ENCODE measurements at regions not wholly inside any gene's neighbourhood (a gene's known extent, or its start where the extent isn't known, plus 50 kb on each side); places are given as distances from the start of the nearest gene placed in this dataset.

DNA sequence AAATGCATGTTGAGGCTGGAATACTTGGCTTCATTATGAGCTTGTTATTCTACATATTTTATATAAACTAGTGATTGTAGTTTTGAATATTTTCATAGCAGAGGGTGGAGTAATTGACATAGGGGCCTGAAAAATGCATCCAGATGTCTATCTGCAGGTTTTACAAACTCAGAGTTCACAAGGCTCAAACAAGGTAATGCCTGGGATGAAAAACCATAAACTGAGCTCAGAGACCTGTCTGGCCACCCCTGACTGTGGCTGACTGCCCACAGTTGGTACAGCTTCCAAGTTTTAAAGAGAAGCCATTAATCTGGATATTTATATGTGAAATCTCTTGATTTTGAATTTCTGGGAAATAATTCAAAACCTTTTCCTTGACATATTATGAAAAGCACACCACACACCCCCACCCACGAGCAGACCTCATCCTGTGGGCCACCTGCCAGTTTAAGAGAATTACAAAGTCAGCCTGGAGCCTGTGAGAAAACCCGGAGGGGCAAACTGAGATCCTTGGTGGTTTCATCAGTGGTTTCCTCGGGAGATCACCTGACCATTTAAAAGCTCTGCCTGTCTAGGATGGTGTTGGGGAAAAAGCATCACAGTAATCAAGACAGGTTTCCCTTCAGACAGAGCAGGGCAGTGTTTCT, 230.1 kb downstream of the SAMD5 start (continued):
- TF ChIP-seq, protein P1, sequence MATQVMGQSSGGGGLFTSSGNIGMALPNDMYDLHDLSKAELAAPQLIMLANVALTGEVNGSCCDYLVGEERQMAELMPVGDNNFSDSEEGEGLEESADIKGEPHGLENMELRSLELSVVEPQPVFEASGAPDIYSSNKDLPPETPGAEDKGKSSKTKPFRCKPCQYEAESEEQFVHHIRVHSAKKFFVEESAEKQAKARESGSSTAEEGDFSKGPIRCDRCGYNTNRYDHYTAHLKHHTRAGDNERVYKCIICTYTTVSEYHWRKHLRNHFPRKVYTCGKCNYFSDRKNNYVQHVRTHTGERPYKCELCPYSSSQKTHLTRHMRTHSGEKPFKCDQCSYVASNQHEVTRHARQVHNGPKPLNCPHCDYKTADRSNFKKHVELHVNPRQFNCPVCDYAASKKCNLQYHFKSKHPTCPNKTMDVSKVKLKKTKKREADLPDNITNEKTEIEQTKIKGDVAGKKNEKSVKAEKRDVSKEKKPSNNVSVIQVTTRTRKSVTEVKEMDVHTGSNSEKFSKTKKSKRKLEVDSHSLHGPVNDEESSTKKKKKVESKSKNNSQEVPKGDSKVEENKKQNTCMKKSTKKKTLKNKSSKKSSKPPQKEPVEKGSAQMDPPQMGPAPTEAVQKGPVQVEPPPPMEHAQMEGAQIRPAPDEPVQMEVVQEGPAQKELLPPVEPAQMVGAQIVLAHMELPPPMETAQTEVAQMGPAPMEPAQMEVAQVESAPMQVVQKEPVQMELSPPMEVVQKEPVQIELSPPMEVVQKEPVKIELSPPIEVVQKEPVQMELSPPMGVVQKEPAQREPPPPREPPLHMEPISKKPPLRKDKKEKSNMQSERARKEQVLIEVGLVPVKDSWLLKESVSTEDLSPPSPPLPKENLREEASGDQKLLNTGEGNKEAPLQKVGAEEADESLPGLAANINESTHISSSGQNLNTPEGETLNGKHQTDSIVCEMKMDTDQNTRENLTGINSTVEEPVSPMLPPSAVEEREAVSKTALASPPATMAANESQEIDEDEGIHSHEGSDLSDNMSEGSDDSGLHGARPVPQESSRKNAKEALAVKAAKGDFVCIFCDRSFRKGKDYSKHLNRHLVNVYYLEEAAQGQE (IDR thresholded peaks at IDR 0.05; ENCODE audit: low read depth) = no peak
- TF ChIP-seq, protein P2, sequence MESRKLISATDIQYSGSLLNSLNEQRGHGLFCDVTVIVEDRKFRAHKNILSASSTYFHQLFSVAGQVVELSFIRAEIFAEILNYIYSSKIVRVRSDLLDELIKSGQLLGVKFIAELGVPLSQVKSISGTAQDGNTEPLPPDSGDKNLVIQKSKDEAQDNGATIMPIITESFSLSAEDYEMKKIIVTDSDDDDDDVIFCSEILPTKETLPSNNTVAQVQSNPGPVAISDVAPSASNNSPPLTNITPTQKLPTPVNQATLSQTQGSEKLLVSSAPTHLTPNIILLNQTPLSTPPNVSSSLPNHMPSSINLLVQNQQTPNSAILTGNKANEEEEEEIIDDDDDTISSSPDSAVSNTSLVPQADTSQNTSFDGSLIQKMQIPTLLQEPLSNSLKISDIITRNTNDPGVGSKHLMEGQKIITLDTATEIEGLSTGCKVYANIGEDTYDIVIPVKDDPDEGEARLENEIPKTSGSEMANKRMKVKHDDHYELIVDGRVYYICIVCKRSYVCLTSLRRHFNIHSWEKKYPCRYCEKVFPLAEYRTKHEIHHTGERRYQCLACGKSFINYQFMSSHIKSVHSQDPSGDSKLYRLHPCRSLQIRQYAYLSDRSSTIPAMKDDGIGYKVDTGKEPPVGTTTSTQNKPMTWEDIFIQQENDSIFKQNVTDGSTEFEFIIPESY (IDR thresholded peaks at IDR 0.05; ENCODE audit: extremely low read depth, insufficient replicate concordance, low read length) = no peak
- TF ChIP-seq YY1 (IDR thresholded peaks at IDR 0.05; ENCODE audit: extremely low read depth, insufficient replicate concordance, low read depth, low read length) (no peak), ZFX (IDR thresholded peaks at IDR 0.05) (no peak), FOSL1 (IDR thresholded peaks at IDR 0.05; ENCODE audit: low read depth) (no peak), ZNF274 (IDR thresholded peaks at IDR 0.05; ENCODE audit: low read depth, low read length) (no peak), SIN3A (IDR thresholded peaks at IDR 0.05; ENCODE audit: low read depth) (no peak), EZH2 (IDR thresholded peaks at IDR 0.05) (no peak), POLR2AphosphoS5 (IDR thresholded peaks at IDR 0.05; ENCODE audit: low read depth, low read length) (no peak), EZH2phosphoT487 (IDR thresholded peaks at IDR 0.05; ENCODE audit: borderline replicate concordance) (no peak)
- TF ChIP-seq, protein P3, sequence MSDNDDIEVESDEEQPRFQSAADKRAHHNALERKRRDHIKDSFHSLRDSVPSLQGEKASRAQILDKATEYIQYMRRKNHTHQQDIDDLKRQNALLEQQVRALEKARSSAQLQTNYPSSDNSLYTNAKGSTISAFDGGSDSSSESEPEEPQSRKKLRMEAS (IDR thresholded peaks at IDR 0.05) = no peak
